ENCODE measurements at regions not wholly inside any gene's neighbourhood (a gene's known extent, or its start where the extent isn't known, plus 50 kb on each side); places are given as distances from the start of the nearest gene placed in this dataset.

GRCh38 chr2:192888109-192888508, 693.4 kb upstream of the TMEFF2 start:
- H2AFZ ChIP-seq (ENCODE audit: low read depth): no peak overlapping the region
- ChIA-PET CTCF (no interaction called here), POLR2A (no interaction called here)
- no peaks in the 10 kb centered on the region for H3K36me3 ChIP-seq (replicated peaks in 1 of 2; ENCODE audit: control insufficient read depth in 1 of 2, insufficient read depth in 2 of 2, low read length in 1 of 2)
- no peak for DNase-seq
- no peaks in the 10 kb centered on the region for H3K9me2 ChIP-seq
- no peak overlapping the region for H3K27ac ChIP-seq (ENCODE audit: low read depth in 2 of 2, low read length in 1 of 2)
- H3K9me3 ChIP-seq: no peaks in the 10 kb centered on the region
- peaks cover 0 to 11% of the 10 kb centered on the region in 2 experiments; a peak in 2 of 4 replicates for H3K4me1 ChIP-seq (ENCODE audit: control insufficient read depth in 1 of 2, insufficient read depth in 2 of 2, low read depth in 1 of 2, low read length in 1 of 2)
- no peak overlapping the region for H3K9ac ChIP-seq
- H3K4me3 ChIP-seq (ENCODE audit: low read depth in 2 of 2, low read length in 1 of 2): no peak overlapping the region
- H3K4me2 ChIP-seq: no peak overlapping the region
- no peaks in the 10 kb centered on the region for H3F3A ChIP-seq (replicated peaks; ENCODE audit: insufficient read depth)
- H3K27me3 ChIP-seq (ENCODE audit: insufficient read depth): no peaks in the 10 kb centered on the region
- TF ChIP-seq FOXM1 (IDR thresholded peaks at IDR 0.05; ENCODE audit: low read depth): no peak
- no peak for TF ChIP-seq CHD2 (IDR thresholded peaks at IDR 0.05; ENCODE audit: low read length, partially characterized antibody)
- TF ChIP-seq IRF3 (IDR thresholded peaks at IDR 0.05; ENCODE audit: low read depth, low read length): no peak
- TF ChIP-seq, protein P1, sequence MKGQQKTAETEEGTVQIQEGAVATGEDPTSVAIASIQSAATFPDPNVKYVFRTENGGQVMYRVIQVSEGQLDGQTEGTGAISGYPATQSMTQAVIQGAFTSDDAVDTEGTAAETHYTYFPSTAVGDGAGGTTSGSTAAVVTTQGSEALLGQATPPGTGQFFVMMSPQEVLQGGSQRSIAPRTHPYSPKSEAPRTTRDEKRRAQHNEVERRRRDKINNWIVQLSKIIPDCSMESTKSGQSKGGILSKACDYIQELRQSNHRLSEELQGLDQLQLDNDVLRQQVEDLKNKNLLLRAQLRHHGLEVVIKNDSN (IDR thresholded peaks at IDR 0.05; ENCODE audit: borderline replicate concordance, low read depth): no peak
- TF ChIP-seq TEAD4 (IDR thresholded peaks at IDR 0.05; ENCODE audit: borderline replicate concordance, insufficient read depth): no peak
- no peak for TF ChIP-seq ELF1 (IDR thresholded peaks at IDR 0.05)
- TF ChIP-seq NRF1 (IDR thresholded peaks at IDR 0.05; ENCODE audit: low read depth, low read length): no peak
- no peak for TF ChIP-seq PBX3 (IDR thresholded peaks at IDR 0.05)
- no peak for TF ChIP-seq USF2 (IDR thresholded peaks at IDR 0.05; ENCODE audit: borderline replicate concordance, low read depth, low read length)
- TF ChIP-seq TAF1 (IDR thresholded peaks at IDR 0.05; ENCODE audit: borderline replicate concordance, low read depth, low read length): no peak
- no peak for TF ChIP-seq SMC3 (IDR thresholded peaks at IDR 0.05; ENCODE audit: low read depth, low read length)
- no peak for TF ChIP-seq RAD21 (IDR thresholded peaks at IDR 0.05; ENCODE audit: low read length)
- no peak for TF ChIP-seq EP300 (IDR thresholded peaks at IDR 0.05; ENCODE audit: borderline replicate concordance in 1 of 2, low read depth in 1 of 2, low read length in 1 of 2)
- no peak for TF ChIP-seq NFIC (IDR thresholded peaks at IDR 0.05; ENCODE audit: borderline replicate concordance)
- TF ChIP-seq RCOR1 (IDR thresholded peaks at IDR 0.05; ENCODE audit: low read length): no peak
- no peak for TF ChIP-seq FOXJ3 (CRISPR knock-in tag; IDR thresholded peaks at IDR 0.05)
- TF ChIP-seq GABPA (IDR thresholded peaks at IDR 0.05; ENCODE audit: low read depth): no peak
- TF ChIP-seq JUND (IDR thresholded peaks at IDR 0.05): no peak
- no peaks in the 10 kb centered on the region for H4K20me1 ChIP-seq (ENCODE audit: insufficient read depth)
- H3K79me2 ChIP-seq (ENCODE audit: insufficient read depth): no peaks in the 10 kb centered on the region
